Loucy (cell line): ENCODE measurements at regions not wholly inside any gene's neighbourhood (a gene's known extent, or its start where the extent isn't known, plus 50 kb on each side); places are given as distances from the start of the nearest gene placed in this dataset.

Source experiments
- CTCF ChIP-seq: fragments of 200-600 bp; sonication (generic); conservative IDR thresholded peaks from 2 replicates; pipeline ENCODE4 v1.5.1; 2014; ENCODE audit warnings: mild to moderate bottlenecking, antibody characterized with exemption, low read length
- EZH2phosphoT487 ChIP-seq: fragments of 200-600 bp; IDR thresholded peaks from 2 replicates; pipeline ENCODE4 v1.6.1; 2018; ENCODE audit warnings: antibody characterized with exemption, mild to moderate bottlenecking, moderate library complexity, borderline replicate concordance

DNA sequence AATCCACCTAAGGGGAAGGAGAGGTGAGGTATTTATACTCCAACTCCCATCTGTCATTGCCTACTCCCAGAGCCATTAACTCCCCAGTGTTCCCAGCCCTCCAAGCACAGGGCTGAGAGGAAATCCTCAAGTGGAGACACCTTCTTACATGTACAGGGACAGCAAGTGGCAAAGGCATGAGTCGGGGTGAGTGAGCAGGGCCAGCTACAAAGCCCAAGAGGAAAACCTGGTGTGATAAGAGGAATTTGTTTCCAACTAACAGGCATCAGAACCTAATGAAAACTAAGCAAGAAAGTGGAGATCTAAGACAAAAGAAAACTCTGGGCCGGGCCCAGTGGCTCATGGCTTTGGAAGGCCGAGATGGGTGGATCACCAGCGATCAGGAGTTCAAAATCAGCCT, 70.0 kb upstream of the SRSF6 start:
- TF ChIP-seq CTCF = no peak
- TF ChIP-seq EZH2phosphoT487 = no peak
